ENCODE measurements at regions not wholly inside any gene's neighbourhood (a gene's known extent, or its start where the extent isn't known, plus 50 kb on each side); places are given as distances from the start of the nearest gene placed in this dataset.

GRCh38 chr6:30272032-30272431, 54.7 kb upstream of the TRIM39 start:
- Histone ChIP-seq H3K4me3 (ENCODE audit: low read depth in 1 of 2, low read length in 1 of 2) (no peak overlapping the region), H3K27ac (no peak overlapping the region), H3K27me3 (peaks cover 41% of the 10 kb centered on the region), H3K36me3 (no peaks in the 10 kb centered on the region), H3K9me3 (no peaks in the 10 kb centered on the region), H3K4me1 (ENCODE audit: control insufficient read depth in 1 of 2, insufficient read depth in 1 of 2, low read depth in 1 of 2, low read length in 1 of 2) (no peaks in the 10 kb centered on the region)
- TF ChIP-seq CTCF (IDR thresholded peaks at IDR 0.05) = no peak

GRCh38 chr6:30267423-30267822, 54.2 kb upstream of the TRIM26 start:
- H3K27me3 ChIP-seq = peaks cover 32% of the 10 kb centered on the region

GRCh38 chr6:30265594-30265993, 52.4 kb upstream of the TRIM26 start:
- no peak overlapping the region for H3K27ac ChIP-seq
- no peak overlapping the region for H3K4me3 ChIP-seq (ENCODE audit: low read depth in 1 of 2, low read length in 1 of 2)
- H3K36me3 ChIP-seq = no peaks in the 10 kb centered on the region
- no peak for TF ChIP-seq CTCF (IDR thresholded peaks at IDR 0.05)
- peaks cover 51% of the 10 kb centered on the region for H3K27me3 ChIP-seq
- no peaks in the 10 kb centered on the region for H3K4me1 ChIP-seq (ENCODE audit: control insufficient read depth in 1 of 2, insufficient read depth in 1 of 2, low read depth in 1 of 2, low read length in 1 of 2)
- no peaks in the 10 kb centered on the region for H3K9me3 ChIP-seq

More at GRCh38 chr6:30267423-30267822, 54.2 kb upstream of the TRIM26 start:
- no peak overlapping the region for H3K4me3 ChIP-seq (ENCODE audit: low read depth in 1 of 2, low read length in 1 of 2)
- H3K27ac ChIP-seq = no peak overlapping the region
- no peaks in the 10 kb centered on the region for H3K4me1 ChIP-seq (ENCODE audit: control insufficient read depth in 1 of 2, insufficient read depth in 1 of 2, low read depth in 1 of 2, low read length in 1 of 2)
- no peaks in the 10 kb centered on the region for H3K36me3 ChIP-seq
- no peak for TF ChIP-seq CTCF (IDR thresholded peaks at IDR 0.05)
- no peaks in the 10 kb centered on the region for H3K9me3 ChIP-seq

GRCh38 chr6:30265181-30265580, 52.0 kb upstream of the TRIM26 start:
- H3K4me1 ChIP-seq (ENCODE audit: control insufficient read depth in 1 of 2, insufficient read depth in 1 of 2, low read depth in 1 of 2, low read length in 1 of 2) = peaks cover 0 to 2% of the 10 kb centered on the region in 2 experiments
- H3K27me3 ChIP-seq = peaks cover 55% of the 10 kb centered on the region
- H3K27ac ChIP-seq = no peak overlapping the region
- no peaks in the 10 kb centered on the region for H3K9me3 ChIP-seq
- no peaks in the 10 kb centered on the region for H3K36me3 ChIP-seq
- no peak for TF ChIP-seq CTCF (IDR thresholded peaks at IDR 0.05)
- H3K4me3 ChIP-seq (ENCODE audit: low read depth in 1 of 2, low read length in 1 of 2) = no peak overlapping the region

GRCh38 chr6:30264743-30265142, 51.5 kb upstream of the TRIM26 start:
- Histone ChIP-seq H3K27ac (no peak overlapping the region), H3K27me3 (peaks cover 59% of the 10 kb centered on the region), H3K9me3 (no peaks in the 10 kb centered on the region), H3K4me1 (ENCODE audit: control insufficient read depth in 1 of 2, insufficient read depth in 1 of 2, low read depth in 1 of 2, low read length in 1 of 2) (peaks cover 4 to 6% of the 10 kb centered on the region in 2 experiments), H3K36me3 (no peaks in the 10 kb centered on the region), H3K4me3 (ENCODE audit: low read depth in 1 of 2, low read length in 1 of 2) (no peak overlapping the region)
- TF ChIP-seq CTCF (IDR thresholded peaks at IDR 0.05) = no peak

GRCh38 chr6:30263734-30264133, 50.5 kb upstream of the TRIM26 start:
- Histone ChIP-seq H3K27ac (no peak overlapping the region), H3K4me1 (ENCODE audit: control insufficient read depth in 1 of 2, insufficient read depth in 1 of 2, low read depth in 1 of 2, low read length in 1 of 2) (peaks cover 6 to 13% of the 10 kb centered on the region in 2 experiments), H3K27me3 (peaks cover 69% of the 10 kb centered on the region), H3K9me3 (no peaks in the 10 kb centered on the region), H3K36me3 (no peaks in the 10 kb centered on the region), H3K4me3 (ENCODE audit: low read depth in 1 of 2, low read length in 1 of 2) (no peak overlapping the region)
- TF ChIP-seq CTCF (IDR thresholded peaks at IDR 0.05) = no peak

All from neutrophil (primary cell).